ENCODE measurements at regions not wholly inside any gene's neighbourhood (a gene's known extent, or its start where the extent isn't known, plus 50 kb on each side); places are given as distances from the start of the nearest gene placed in this dataset.

DNA sequence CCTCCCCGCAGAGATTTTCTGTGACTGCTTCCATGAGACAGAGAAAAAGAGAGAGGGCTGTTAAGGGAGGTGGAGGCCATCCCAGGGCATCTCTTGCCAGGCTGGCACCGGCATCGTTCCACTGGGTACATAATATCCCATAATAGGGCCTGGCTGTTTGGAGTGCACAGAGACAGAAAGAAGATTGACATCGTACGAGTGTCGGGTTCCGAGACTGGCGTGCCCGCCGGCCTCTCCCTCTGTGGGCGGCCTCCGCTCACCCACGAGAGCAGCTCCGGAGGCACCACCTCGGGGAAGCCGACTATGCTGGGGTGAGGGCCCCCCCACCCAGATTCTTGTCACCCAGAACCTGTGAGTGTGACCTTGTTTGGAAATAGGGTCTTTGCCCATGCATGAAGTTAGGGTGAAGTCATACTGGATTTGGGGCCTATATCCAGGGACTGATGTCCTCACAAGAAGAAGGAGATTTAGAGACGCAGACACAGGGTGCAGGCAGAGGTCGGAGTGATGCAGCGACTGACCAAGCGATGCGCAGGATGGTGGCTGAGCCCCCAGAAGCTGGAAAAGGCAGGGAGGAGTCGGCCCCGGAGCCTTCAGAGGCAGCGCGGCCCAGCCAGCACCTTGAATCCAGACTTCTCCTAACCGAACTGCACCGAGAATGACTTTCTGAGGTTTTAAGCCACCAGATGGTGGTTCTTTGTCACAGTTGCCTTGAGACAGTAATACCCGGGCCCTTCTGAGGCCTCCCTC lies 101.8 kb upstream of the CIBAR2 start:
- TF ChIP-seq EZH2 (IDR thresholded peaks at IDR 0.05) (no peak), POLR2AphosphoS5 (IDR thresholded peaks at IDR 0.05; ENCODE audit: borderline replicate concordance, low read depth, low read length) (no peak)
